ENCODE measurements at regions not wholly inside any gene's neighbourhood (a gene's known extent, or its start where the extent isn't known, plus 50 kb on each side); places are given as distances from the start of the nearest gene placed in this dataset.

GRCh38 chr9:80678906-80679305 is 1010.4 kb downstream of the TLE1 start:
- TF ChIP-seq CTCF (IDR thresholded peaks at IDR 0.05) (no peak), POLR2A (IDR thresholded peaks at IDR 0.05) (no peak)
